PC-9 (cell line): ENCODE measurements at regions not wholly inside any gene's neighbourhood (a gene's known extent, or its start where the extent isn't known, plus 50 kb on each side); places are given as distances from the start of the nearest gene placed in this dataset.

Source experiments
- BruUV-seq: library from RNA; stranded (reverse); fragments of 400-500 nt; replicated peaks from 2 replicates; lab custom pipeline; 2021; lab: Mats Ljungman, UMichigan
- CTCF ChIA-PET: fragments of 300-600 bp; sonication (Branson Sonifier 250); formaldehyde crosslinking; loops from one replicate; lab custom pipeline; 2022; ENCODE audit warnings: antibody characterized with exemption; lab: Charles Lee
- POLR2A ChIA-PET: fragments of 300-600 bp; sonication (Branson Sonifier 250); formaldehyde crosslinking; loops from one replicate; lab custom pipeline; 2022; ENCODE audit warnings: antibody characterized with exemption; ENCODE audit not compliant: unreplicated experiment; lab: Charles Lee
- DNase-seq, 2 experiments: peaks; one replicate each; pipeline versions ENCODE4 v3.0.0 to v3.0.0-alpha.2; 2015 to 2022; ENCODE audit warnings: mixed read lengths in 1 of 2
- H2AFZ ChIP-seq: fragments of 200-600 bp; sonication (generic); 2 replicates; pipeline ENCODE4 v1.8.1; 2017; ENCODE audit warnings: antibody characterized with exemption
- H3F3A ChIP-seq: fragments of 200-600 bp; sonication (generic); 2 replicates; pipeline ENCODE4 v1.8.1; 2017; ENCODE audit warnings: antibody characterized with exemption, mild to moderate bottlenecking, low read depth; ENCODE audit not compliant: insufficient read depth
- H3K27ac ChIP-seq: fragments of 200-600 bp; sonication (generic); 2 replicates; pipeline ENCODE4 v1.6.1; 2016; ENCODE audit warnings: mixed run types
- H3K27me3 ChIP-seq: fragments of 200-600 bp; sonication (generic); 2 replicates; pipeline ENCODE4 v1.6.1; 2016; ENCODE audit warnings: low read depth, mixed run types; ENCODE audit not compliant: insufficient read depth
- H3K36me3 ChIP-seq: fragments of 200-600 bp; sonication (generic); 2 replicates; pipeline ENCODE4 v1.6.1; 2016; ENCODE audit warnings: low read depth, mixed run types
- H3K4me1 ChIP-seq: fragments of 200-600 bp; sonication (generic); replicated peaks from 2 replicates; pipeline ENCODE4 v1.6.1; 2016; ENCODE audit warnings: mixed run types; ENCODE audit not compliant: insufficient read depth
- H3K4me2 ChIP-seq: fragments of 200-600 bp; sonication (generic); 2 replicates; pipeline ENCODE4 v1.6.1; 2017; ENCODE audit warnings: mixed run types
- H3K4me3 ChIP-seq: fragments of 200-600 bp; sonication (generic); 2 replicates; pipeline ENCODE4 v1.6.1; 2016; ENCODE audit warnings: mixed run types
- H3K79me2 ChIP-seq: fragments of 200-600 bp; sonication (generic); 2 replicates; pipeline ENCODE4 v1.6.1; 2017; ENCODE audit warnings: low read depth, mixed run types
- H3K9me2 ChIP-seq: fragments of 200-600 bp; sonication (generic); 2 replicates; pipeline ENCODE4 v1.8.1; 2017; ENCODE audit warnings: mild to moderate bottlenecking; ENCODE audit not compliant: insufficient read depth
- H3K9me3 ChIP-seq: fragments of 200-600 bp; sonication (generic); 2 replicates; pipeline ENCODE4 v1.8.1; 2016; ENCODE audit warnings: low read depth; ENCODE audit not compliant: insufficient read depth
- H4K20me1 ChIP-seq: fragments of 200-600 bp; sonication (generic); 2 replicates; pipeline ENCODE4 v1.8.1; 2017; ENCODE audit not compliant: insufficient read depth
- EZH2 ChIP-seq: fragments of 200-600 bp; sonication (generic); IDR thresholded peaks from 2 replicates; pipeline ENCODE4 v1.8.0; 2017; ENCODE audit warnings: antibody characterized with exemption, low read depth
- intact Hi-C: fragments of 100-400 bp; cut with micrococcal nuclease; formaldehyde crosslinking; loops from one replicate; pipeline ENCODE4 v1.10.0; 2022; ENCODE audit not compliant: unreplicated experiment
- TF ChIP-seq, protein P1 (sequence below): fragments of 200-600 bp; sonication (generic); conservative IDR thresholded peaks from 2 replicates; pipeline ENCODE4 v1.6.1; 2017; ENCODE audit warnings: mixed run types, antibody characterized with exemption, mild to moderate bottlenecking, moderate library complexity

- DNase-seq: no peak
- intact Hi-C loops: no loop called here
- H3K4me1 ChIP-seq: peaks cover 45% of the 10 kb centered on the region
- no peak overlapping the region for H3K4me3 ChIP-seq
- no peak overlapping the region for H2AFZ ChIP-seq
- H3K36me3 ChIP-seq: no peaks in the 10 kb centered on the region
- no peak overlapping the region for H3K4me2 ChIP-seq
- no peaks in the 10 kb centered on the region for H3K79me2 ChIP-seq
- TF ChIP-seq EZH2: no peak
- TF ChIP-seq, protein P1, sequence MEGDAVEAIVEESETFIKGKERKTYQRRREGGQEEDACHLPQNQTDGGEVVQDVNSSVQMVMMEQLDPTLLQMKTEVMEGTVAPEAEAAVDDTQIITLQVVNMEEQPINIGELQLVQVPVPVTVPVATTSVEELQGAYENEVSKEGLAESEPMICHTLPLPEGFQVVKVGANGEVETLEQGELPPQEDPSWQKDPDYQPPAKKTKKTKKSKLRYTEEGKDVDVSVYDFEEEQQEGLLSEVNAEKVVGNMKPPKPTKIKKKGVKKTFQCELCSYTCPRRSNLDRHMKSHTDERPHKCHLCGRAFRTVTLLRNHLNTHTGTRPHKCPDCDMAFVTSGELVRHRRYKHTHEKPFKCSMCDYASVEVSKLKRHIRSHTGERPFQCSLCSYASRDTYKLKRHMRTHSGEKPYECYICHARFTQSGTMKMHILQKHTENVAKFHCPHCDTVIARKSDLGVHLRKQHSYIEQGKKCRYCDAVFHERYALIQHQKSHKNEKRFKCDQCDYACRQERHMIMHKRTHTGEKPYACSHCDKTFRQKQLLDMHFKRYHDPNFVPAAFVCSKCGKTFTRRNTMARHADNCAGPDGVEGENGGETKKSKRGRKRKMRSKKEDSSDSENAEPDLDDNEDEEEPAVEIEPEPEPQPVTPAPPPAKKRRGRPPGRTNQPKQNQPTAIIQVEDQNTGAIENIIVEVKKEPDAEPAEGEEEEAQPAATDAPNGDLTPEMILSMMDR: no peak
- H3K9me2 ChIP-seq: no peaks in the 10 kb centered on the region
- H3K9me3 ChIP-seq: peaks cover 12% of the 10 kb centered on the region
- H3K27ac ChIP-seq: no peak overlapping the region
- ChIA-PET POLR2A (interaction anchor here (0.6 to 1.3 kb wide), 2 partner anchors 260 to 290 kb away, joined by 4 to 19 read pairs; partner anchors contain the start of gene HES1), CTCF (interaction anchor here (0.6 kb wide), 1 partner anchor 187 kb away, joined by 4 read pairs; no protein-coding TSS in a partner anchor)
- peaks cover 25% of the 10 kb centered on the region for H3F3A ChIP-seq
- BruUV-seq: no TSS peak
- no peaks in the 10 kb centered on the region for H4K20me1 ChIP-seq
- H3K27me3 ChIP-seq: no peaks in the 10 kb centered on the region
Measured at GRCh38 chr3:193845144-193845543, 252.1 kb downstream of the OPA1 start.

DNA sequence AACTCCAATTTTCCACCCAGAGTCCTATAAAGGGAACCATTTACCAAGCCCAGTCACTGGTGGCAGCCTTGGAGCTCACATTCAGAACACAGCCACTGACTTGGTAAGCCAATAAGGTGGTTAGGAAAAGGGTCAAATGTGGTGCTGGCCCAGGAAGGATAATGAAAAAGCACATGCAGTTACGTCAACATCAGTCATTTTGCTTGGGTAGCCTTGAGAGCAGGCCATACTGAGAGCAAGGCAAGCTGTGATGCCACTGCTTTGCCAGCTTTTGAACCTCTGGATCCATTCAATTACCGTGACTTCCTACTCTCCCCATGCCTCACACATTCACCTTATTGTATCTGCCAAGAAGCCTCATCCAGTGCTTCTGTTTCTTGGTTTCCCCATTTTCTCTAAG lies 253.6 kb downstream of the OPA1 start:
- no peaks in the 10 kb centered on the region for H4K20me1 ChIP-seq
- no peak for DNase-seq
- peaks cover 34% of the 10 kb centered on the region for H3F3A ChIP-seq
- intact Hi-C loops: no loop called here
- H3K4me2 ChIP-seq: no peak overlapping the region
- no peaks in the 10 kb centered on the region for H3K27me3 ChIP-seq
- peaks cover 46% of the 10 kb centered on the region for H3K4me1 ChIP-seq
- no peak overlapping the region for H3K4me3 ChIP-seq
- POLR2A ChIA-PET: no interaction called here
- CTCF ChIA-PET: no interaction called here
- TF ChIP-seq, protein P1: no peak
- TF ChIP-seq EZH2: no peak
- H3K79me2 ChIP-seq: no peaks in the 10 kb centered on the region
- no peaks in the 10 kb centered on the region for H3K9me2 ChIP-seq
- no TSS peak for BruUV-seq
- no peak overlapping the region for H2AFZ ChIP-seq
- H3K9me3 ChIP-seq: peaks cover 12% of the 10 kb centered on the region
- no peaks in the 10 kb centered on the region for H3K36me3 ChIP-seq
- no peak overlapping the region for H3K27ac ChIP-seq

DNA sequence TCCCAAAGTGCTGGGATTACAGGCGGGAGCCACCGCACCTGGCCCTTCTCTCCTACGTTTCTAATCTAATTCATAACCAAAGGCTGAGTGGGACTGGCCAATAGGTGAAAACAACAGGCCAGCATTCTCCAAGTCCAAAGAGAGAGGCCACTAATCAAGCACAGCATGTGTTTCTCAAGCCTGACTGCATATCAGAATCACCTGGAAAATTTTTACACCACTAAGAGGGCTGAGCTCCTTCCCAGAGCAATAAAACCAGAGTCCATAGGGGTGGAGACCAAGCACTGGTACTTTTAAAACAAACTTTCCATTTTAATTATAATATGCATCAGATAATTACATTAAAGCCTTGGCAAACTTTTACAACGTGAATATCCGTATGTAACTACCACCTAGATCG lies 254.4 kb downstream of the OPA1 start:
- TF ChIP-seq, protein P1: no peak
- no peak for TF ChIP-seq EZH2
- POLR2A ChIA-PET: interaction anchor here (0.6 kb wide), 1 partner anchor 424 kb away, joined by 3 read pairs; no protein-coding TSS in a partner anchor

More for the DNA sequence above, 254.4 kb downstream of the OPA1 start:
- CTCF ChIA-PET: interaction anchor here (0.6 to 0.7 kb wide), 2 partner anchors 18 to 266 kb away, joined by 5 to 8 read pairs; no protein-coding TSS in a partner anchor
- H3K4me2 ChIP-seq: no peak overlapping the region
- no peaks in the 10 kb centered on the region for H3K36me3 ChIP-seq
- no peaks in the 10 kb centered on the region for H3K27me3 ChIP-seq
- BruUV-seq: no TSS peak
- no peak overlapping the region for H3K27ac ChIP-seq
- no peak for DNase-seq
- H3K9me3 ChIP-seq: peaks cover 12% of the 10 kb centered on the region
- H3K79me2 ChIP-seq: no peaks in the 10 kb centered on the region
- H2AFZ ChIP-seq: no peak overlapping the region
- no peaks in the 10 kb centered on the region for H4K20me1 ChIP-seq
- peaks cover 42% of the 10 kb centered on the region for H3F3A ChIP-seq
- intact Hi-C loops: no loop called here
- H3K4me1 ChIP-seq: peaks cover 54% of the 10 kb centered on the region
- H3K9me2 ChIP-seq: no peaks in the 10 kb centered on the region
- no peak overlapping the region for H3K4me3 ChIP-seq
